ENCODE measurements at regions not wholly inside any gene's neighbourhood (a gene's known extent, or its start where the extent isn't known, plus 50 kb on each side); places are given as distances from the start of the nearest gene placed in this dataset.

- TF ChIP-seq, protein P1, sequence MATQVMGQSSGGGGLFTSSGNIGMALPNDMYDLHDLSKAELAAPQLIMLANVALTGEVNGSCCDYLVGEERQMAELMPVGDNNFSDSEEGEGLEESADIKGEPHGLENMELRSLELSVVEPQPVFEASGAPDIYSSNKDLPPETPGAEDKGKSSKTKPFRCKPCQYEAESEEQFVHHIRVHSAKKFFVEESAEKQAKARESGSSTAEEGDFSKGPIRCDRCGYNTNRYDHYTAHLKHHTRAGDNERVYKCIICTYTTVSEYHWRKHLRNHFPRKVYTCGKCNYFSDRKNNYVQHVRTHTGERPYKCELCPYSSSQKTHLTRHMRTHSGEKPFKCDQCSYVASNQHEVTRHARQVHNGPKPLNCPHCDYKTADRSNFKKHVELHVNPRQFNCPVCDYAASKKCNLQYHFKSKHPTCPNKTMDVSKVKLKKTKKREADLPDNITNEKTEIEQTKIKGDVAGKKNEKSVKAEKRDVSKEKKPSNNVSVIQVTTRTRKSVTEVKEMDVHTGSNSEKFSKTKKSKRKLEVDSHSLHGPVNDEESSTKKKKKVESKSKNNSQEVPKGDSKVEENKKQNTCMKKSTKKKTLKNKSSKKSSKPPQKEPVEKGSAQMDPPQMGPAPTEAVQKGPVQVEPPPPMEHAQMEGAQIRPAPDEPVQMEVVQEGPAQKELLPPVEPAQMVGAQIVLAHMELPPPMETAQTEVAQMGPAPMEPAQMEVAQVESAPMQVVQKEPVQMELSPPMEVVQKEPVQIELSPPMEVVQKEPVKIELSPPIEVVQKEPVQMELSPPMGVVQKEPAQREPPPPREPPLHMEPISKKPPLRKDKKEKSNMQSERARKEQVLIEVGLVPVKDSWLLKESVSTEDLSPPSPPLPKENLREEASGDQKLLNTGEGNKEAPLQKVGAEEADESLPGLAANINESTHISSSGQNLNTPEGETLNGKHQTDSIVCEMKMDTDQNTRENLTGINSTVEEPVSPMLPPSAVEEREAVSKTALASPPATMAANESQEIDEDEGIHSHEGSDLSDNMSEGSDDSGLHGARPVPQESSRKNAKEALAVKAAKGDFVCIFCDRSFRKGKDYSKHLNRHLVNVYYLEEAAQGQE (IDR thresholded peaks at IDR 0.05; ENCODE audit: insufficient replicate concordance, low read depth) = no peak
- TF ChIP-seq GABPA (IDR thresholded peaks at IDR 0.05; ENCODE audit: low read depth) (no peak), CTCF (IDR thresholded peaks at IDR 0.05; ENCODE audit: insufficient read depth, low read length) (no peak), POLR2AphosphoS5 (IDR thresholded peaks at IDR 0.05; ENCODE audit: low read depth) (no peak), SPI1 (IDR thresholded peaks at IDR 0.05; ENCODE audit: borderline replicate concordance, low read depth) (no peak)
- H3K27ac ChIP-seq (replicated peaks) = no peak overlapping the region
- H3K27me3 ChIP-seq (ENCODE audit: insufficient read depth, poor library complexity, severe bottlenecking) = no peaks in the 10 kb centered on the region
- H3K4me3 ChIP-seq (replicated peaks; ENCODE audit: insufficient read depth, low read length) = no peak overlapping the region
- DNase-seq (ENCODE audit: low read depth in 1 of 2, low spot score in 1 of 2) = no peak
These were observed 75.6 kb upstream of the KAZN start for GRCh38 chr1:14522926-14523241.

- no peak for TF ChIP-seq POLR2AphosphoS5 (IDR thresholded peaks at IDR 0.05; ENCODE audit: low read depth)
- TF ChIP-seq GABPA (IDR thresholded peaks at IDR 0.05; ENCODE audit: low read depth) = no peak
- TF ChIP-seq SPI1 (IDR thresholded peaks at IDR 0.05; ENCODE audit: borderline replicate concordance, low read depth) = no peak
- TF ChIP-seq CTCF (IDR thresholded peaks at IDR 0.05; ENCODE audit: insufficient read depth, low read length) = no peak
- TF ChIP-seq, protein P1 (IDR thresholded peaks at IDR 0.05; ENCODE audit: insufficient replicate concordance, low read depth) = no peak
- no peaks in the 10 kb centered on the region for H3K27me3 ChIP-seq (ENCODE audit: insufficient read depth, poor library complexity, severe bottlenecking)
- H3K4me3 ChIP-seq (replicated peaks; ENCODE audit: insufficient read depth, low read length) = no peak overlapping the region
- H3K27ac ChIP-seq (replicated peaks) = no peak overlapping the region
- no peak for DNase-seq (ENCODE audit: low read depth in 1 of 2, low spot score in 1 of 2)
These were observed 73.5 kb upstream of the KAZN start for GRCh38 chr1:14524826-14525636.

DNA sequence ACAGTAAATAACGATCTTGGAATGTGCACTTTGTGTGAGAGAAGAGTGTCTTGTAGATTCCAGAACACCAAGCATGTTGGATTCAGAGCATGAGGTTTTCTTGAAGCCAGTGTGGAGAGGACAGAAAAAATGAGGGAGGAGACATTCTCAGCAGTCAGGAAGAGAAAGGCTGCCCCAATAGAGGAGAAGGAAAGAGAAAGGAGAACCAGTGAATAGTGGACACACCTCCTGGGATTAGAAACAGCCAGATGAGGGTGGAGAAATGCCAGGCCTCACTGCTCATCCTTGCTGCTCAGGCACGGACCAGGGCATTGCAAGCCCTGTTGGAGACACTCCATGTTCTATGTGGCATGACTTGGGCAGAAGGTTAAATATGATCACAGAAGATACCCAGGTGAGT lies 69.0 kb upstream of the KAZN start:
- TF ChIP-seq, protein P1 (IDR thresholded peaks at IDR 0.05; ENCODE audit: insufficient replicate concordance, low read depth) = no peak
- no peak for TF ChIP-seq GABPA (IDR thresholded peaks at IDR 0.05; ENCODE audit: low read depth)

More for the DNA sequence above, 69.0 kb upstream of the KAZN start:
- DNase-seq (ENCODE audit: low read depth in 1 of 2, low spot score in 1 of 2) = no peak
- H3K27ac ChIP-seq (replicated peaks) = no peak overlapping the region
- H3K27me3 ChIP-seq (ENCODE audit: insufficient read depth, poor library complexity, severe bottlenecking) = no peaks in the 10 kb centered on the region
- no peak overlapping the region for H3K4me3 ChIP-seq (replicated peaks; ENCODE audit: insufficient read depth, low read length)
